ENCODE measurements at regions not wholly inside any gene's neighbourhood (a gene's known extent, or its start where the extent isn't known, plus 50 kb on each side); places are given as distances from the start of the nearest gene placed in this dataset.

DNA sequence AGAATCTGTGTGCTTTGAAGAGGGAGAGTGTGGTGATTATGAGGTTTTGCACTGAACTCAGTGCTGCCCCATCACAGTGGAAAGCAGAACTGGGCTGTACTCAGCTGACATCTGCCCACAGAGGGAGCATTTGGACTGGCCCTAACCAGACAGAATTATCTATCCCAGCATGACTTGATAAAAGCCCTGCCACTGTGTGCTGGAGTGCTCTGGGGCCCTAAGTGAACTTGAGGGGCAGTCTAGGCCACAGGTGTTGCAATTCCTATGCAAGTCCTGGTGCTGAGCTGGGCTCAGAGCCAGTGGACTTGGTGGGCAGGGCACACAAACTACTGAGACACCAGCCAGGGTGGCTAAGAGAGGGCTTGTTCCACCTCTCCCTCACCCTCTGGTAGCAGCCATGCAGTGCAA lies 269.2 kb upstream of the CTNNB1 start:
- H4K5ac ChIP-seq (ENCODE audit: insufficient read length, low read depth, low read length), result no peak overlapping the region
- DNase-seq (ENCODE audit: low read depth in 1 of 2, low spot score in 2 of 2) (no peak), FAIRE-seq (no peak)
- H3K23me2 ChIP-seq (ENCODE audit: low read depth, low read length), result no peaks in the 10 kb centered on the region
- H3K4me1 ChIP-seq (replicated peaks in 1 of 4; ENCODE audit: control insufficient read depth in 3 of 4, insufficient read depth in 4 of 4, low read length in 3 of 4), result peaks cover 0 to 3% (median 1%) of the 10 kb centered on the region in 4 experiments; a peak in 4 of 7 replicates
- ChIA-PET POLR2A (ENCODE audit: partially characterized antibody) (interaction anchor here (1.4 kb wide), 1 partner anchor 22 kb away, joined by 4 read pairs; no protein-coding TSS in a partner anchor), CTCF (ENCODE audit: partially characterized antibody) (interaction anchor here (1.4 to 1.5 kb wide), 2 partner anchors 16 to 41 kb away, joined by 3 to 4 read pairs; no protein-coding TSS in a partner anchor)
- no peak overlapping the region for H3K4ac ChIP-seq (replicated peaks; ENCODE audit: insufficient read length, low read depth, low read length)
- H2AFZ ChIP-seq (ENCODE audit: low read length), result no peak overlapping the region
- no peaks in the 10 kb centered on the region for H3K79me1 ChIP-seq (ENCODE audit: low read depth, low read length)
- no peaks in the 10 kb centered on the region for H4K20me1 ChIP-seq (replicated peaks in 1 of 2; ENCODE audit: control insufficient read depth in 1 of 2, insufficient read depth in 2 of 2, low read length in 2 of 2)
- H3K23ac ChIP-seq (ENCODE audit: insufficient read length), result no peak overlapping the region
- no peaks in the 10 kb centered on the region for H3K27me3 ChIP-seq (replicated peaks in 1 of 4; ENCODE audit: control insufficient read depth in 3 of 4, extremely low read depth in 1 of 4, insufficient read depth in 3 of 4, low read length in 3 of 4)
- H3K18ac ChIP-seq (ENCODE audit: extremely low read depth, low read length), result no peak overlapping the region
- H3K4me3 ChIP-seq (ENCODE audit: extremely low read depth in 1 of 4, insufficient read depth in 2 of 4, low read depth in 3 of 4, low read length in 4 of 4), result no peak overlapping the region
- H3K4me2 ChIP-seq (ENCODE audit: insufficient read depth in 1 of 2, low read depth in 2 of 2, low read length in 2 of 2), result no peak overlapping the region
- H3K9me3 ChIP-seq (ENCODE audit: insufficient read depth in 2 of 2, low read depth in 1 of 2, low read length in 1 of 2), result no peaks in the 10 kb centered on the region
- H3K79me2 ChIP-seq (ENCODE audit: control insufficient read depth in 1 of 2, insufficient read depth in 2 of 2, low read length in 2 of 2), result no peaks in the 10 kb centered on the region
- H2BK120ac ChIP-seq (replicated peaks; ENCODE audit: low read depth, low read length), result no peak overlapping the region
- H2BK5ac ChIP-seq (ENCODE audit: low read depth, low read length), result no peak overlapping the region
- H4K91ac ChIP-seq (replicated peaks; ENCODE audit: insufficient read length, low read length), result no peak overlapping the region
- no peak overlapping the region for H2BK15ac ChIP-seq (ENCODE audit: low read length)
- H2BK12ac ChIP-seq (ENCODE audit: low read depth, low read length), result peak overlapping the region; percentile 75; the same call in 1 of the 2 replicates
- no peak overlapping the region for H2AK5ac ChIP-seq (ENCODE audit: low read depth, low read length)
- H4K8ac ChIP-seq (ENCODE audit: extremely low read depth, insufficient read depth, low read length), result no peak overlapping the region
- no peak overlapping the region for H3K9ac ChIP-seq (replicated peaks in 1 of 4; ENCODE audit: extremely low read depth in 1 of 4, low read depth in 3 of 4, low read length in 3 of 4)
- no peak overlapping the region for H3K56ac ChIP-seq (replicated peaks; ENCODE audit: insufficient read length, low read depth, low read length)
- no peak overlapping the region for H3K27ac ChIP-seq (ENCODE audit: low read depth, low read length)
- no peak overlapping the region for H2BK20ac ChIP-seq (ENCODE audit: low read length)
- H3K36me3 ChIP-seq (ENCODE audit: control insufficient read depth in 2 of 4, insufficient read depth in 4 of 4, low read length in 3 of 4), result no peaks in the 10 kb centered on the region
- no peak overlapping the region for H3K14ac ChIP-seq (ENCODE audit: insufficient read length)
- TF ChIP-seq, protein P1, sequence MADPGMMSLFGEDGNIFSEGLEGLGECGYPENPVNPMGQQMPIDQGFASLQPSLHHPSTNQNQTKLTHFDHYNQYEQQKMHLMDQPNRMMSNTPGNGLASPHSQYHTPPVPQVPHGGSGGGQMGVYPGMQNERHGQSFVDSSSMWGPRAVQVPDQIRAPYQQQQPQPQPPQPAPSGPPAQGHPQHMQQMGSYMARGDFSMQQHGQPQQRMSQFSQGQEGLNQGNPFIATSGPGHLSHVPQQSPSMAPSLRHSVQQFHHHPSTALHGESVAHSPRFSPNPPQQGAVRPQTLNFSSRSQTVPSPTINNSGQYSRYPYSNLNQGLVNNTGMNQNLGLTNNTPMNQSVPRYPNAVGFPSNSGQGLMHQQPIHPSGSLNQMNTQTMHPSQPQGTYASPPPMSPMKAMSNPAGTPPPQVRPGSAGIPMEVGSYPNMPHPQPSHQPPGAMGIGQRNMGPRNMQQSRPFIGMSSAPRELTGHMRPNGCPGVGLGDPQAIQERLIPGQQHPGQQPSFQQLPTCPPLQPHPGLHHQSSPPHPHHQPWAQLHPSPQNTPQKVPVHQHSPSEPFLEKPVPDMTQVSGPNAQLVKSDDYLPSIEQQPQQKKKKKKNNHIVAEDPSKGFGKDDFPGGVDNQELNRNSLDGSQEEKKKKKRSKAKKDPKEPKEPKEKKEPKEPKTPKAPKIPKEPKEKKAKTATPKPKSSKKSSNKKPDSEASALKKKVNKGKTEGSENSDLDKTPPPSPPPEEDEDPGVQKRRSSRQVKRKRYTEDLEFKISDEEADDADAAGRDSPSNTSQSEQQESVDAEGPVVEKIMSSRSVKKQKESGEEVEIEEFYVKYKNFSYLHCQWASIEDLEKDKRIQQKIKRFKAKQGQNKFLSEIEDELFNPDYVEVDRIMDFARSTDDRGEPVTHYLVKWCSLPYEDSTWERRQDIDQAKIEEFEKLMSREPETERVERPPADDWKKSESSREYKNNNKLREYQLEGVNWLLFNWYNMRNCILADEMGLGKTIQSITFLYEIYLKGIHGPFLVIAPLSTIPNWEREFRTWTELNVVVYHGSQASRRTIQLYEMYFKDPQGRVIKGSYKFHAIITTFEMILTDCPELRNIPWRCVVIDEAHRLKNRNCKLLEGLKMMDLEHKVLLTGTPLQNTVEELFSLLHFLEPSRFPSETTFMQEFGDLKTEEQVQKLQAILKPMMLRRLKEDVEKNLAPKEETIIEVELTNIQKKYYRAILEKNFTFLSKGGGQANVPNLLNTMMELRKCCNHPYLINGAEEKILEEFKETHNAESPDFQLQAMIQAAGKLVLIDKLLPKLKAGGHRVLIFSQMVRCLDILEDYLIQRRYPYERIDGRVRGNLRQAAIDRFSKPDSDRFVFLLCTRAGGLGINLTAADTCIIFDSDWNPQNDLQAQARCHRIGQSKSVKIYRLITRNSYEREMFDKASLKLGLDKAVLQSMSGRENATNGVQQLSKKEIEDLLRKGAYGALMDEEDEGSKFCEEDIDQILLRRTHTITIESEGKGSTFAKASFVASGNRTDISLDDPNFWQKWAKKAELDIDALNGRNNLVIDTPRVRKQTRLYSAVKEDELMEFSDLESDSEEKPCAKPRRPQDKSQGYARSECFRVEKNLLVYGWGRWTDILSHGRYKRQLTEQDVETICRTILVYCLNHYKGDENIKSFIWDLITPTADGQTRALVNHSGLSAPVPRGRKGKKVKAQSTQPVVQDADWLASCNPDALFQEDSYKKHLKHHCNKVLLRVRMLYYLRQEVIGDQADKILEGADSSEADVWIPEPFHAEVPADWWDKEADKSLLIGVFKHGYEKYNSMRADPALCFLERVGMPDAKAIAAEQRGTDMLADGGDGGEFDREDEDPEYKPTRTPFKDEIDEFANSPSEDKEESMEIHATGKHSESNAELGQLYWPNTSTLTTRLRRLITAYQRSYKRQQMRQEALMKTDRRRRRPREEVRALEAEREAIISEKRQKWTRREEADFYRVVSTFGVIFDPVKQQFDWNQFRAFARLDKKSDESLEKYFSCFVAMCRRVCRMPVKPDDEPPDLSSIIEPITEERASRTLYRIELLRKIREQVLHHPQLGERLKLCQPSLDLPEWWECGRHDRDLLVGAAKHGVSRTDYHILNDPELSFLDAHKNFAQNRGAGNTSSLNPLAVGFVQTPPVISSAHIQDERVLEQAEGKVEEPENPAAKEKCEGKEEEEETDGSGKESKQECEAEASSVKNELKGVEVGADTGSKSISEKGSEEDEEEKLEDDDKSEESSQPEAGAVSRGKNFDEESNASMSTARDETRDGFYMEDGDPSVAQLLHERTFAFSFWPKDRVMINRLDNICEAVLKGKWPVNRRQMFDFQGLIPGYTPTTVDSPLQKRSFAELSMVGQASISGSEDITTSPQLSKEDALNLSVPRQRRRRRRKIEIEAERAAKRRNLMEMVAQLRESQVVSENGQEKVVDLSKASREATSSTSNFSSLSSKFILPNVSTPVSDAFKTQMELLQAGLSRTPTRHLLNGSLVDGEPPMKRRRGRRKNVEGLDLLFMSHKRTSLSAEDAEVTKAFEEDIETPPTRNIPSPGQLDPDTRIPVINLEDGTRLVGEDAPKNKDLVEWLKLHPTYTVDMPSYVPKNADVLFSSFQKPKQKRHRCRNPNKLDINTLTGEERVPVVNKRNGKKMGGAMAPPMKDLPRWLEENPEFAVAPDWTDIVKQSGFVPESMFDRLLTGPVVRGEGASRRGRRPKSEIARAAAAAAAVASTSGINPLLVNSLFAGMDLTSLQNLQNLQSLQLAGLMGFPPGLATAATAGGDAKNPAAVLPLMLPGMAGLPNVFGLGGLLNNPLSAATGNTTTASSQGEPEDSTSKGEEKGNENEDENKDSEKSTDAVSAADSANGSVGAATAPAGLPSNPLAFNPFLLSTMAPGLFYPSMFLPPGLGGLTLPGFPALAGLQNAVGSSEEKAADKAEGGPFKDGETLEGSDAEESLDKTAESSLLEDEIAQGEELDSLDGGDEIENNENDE (IDR thresholded peaks at IDR 0.05; ENCODE audit: insufficient replicate concordance, low read length), result no peak
- no peak for TF ChIP-seq SP4 (IDR thresholded peaks at IDR 0.05; ENCODE audit: low read length)
